AG09309 (cell line): ENCODE measurements at regions not wholly inside any gene's neighbourhood (a gene's known extent, or its start where the extent isn't known, plus 50 kb on each side); places are given as distances from the start of the nearest gene placed in this dataset.

ENCODE experiments used
- DNase-seq: peaks from one replicate; pipeline ENCODE4 v3.0.0-alpha.2; 2010; ENCODE audit warnings: low read depth
- H3K4me3 ChIP-seq: 2 replicates; pipeline ENCODE4 v1.5.1; 2011; ENCODE audit warnings: mild to moderate bottlenecking, low read depth, low read length, moderate library complexity; ENCODE audit not compliant: control insufficient read depth
- CTCF ChIP-seq: IDR thresholded peaks from 2 replicates; pipeline ENCODE4 v1.5.1; 2011; ENCODE audit warnings: mild to moderate bottlenecking, low read depth, low read length, inconsistent platforms; ENCODE audit not compliant: insufficient read depth, control insufficient read depth; ENCODE audit errors: missing control alignments

- no peak overlapping the region for H3K4me3 ChIP-seq
- TF ChIP-seq CTCF: peak; percentile 19
- no peak for DNase-seq
These were observed 187.4 kb upstream of the LINGO1 start for GRCh38 chr15:77819851-77820728.

GRCh38 chr15:77819048-77819850 is 186.5 kb upstream of the LINGO1 start:
- no peak for DNase-seq
- TF ChIP-seq CTCF: no peak
- H3K4me3 ChIP-seq: no peak overlapping the region

GRCh38 chr15:77818484-77819047 is 185.9 kb upstream of the LINGO1 start:
- no peak for DNase-seq
- H3K4me3 ChIP-seq: no peak overlapping the region
- no peak for TF ChIP-seq CTCF

- no peak for DNase-seq
- no peak for TF ChIP-seq CTCF
- no peak overlapping the region for H3K4me3 ChIP-seq
These were observed 184.7 kb upstream of the LINGO1 start for GRCh38 chr15:77817434-77817833.

GRCh38 chr15:77816983-77817382 is 184.3 kb upstream of the LINGO1 start:
- TF ChIP-seq CTCF: no peak
- H3K4me3 ChIP-seq: no peak overlapping the region
- DNase-seq: no peak

GRCh38 chr15:77815015-77815414 is 182.3 kb upstream of the LINGO1 start:
- TF ChIP-seq CTCF: no peak
- no peak overlapping the region for H3K4me3 ChIP-seq
- no peak for DNase-seq
